Motor neuron (in vitro differentiated cells): ENCODE measurements at regions not wholly inside any gene's neighbourhood (a gene's known extent, or its start where the extent isn't known, plus 50 kb on each side); places are given as distances from the start of the nearest gene placed in this dataset.
"Not testable (repeated sequence)": the region's sequence is repeated elsewhere in the genome, so short reads cannot be mapped to it uniquely, and the experiment has no call there.

Experiments
- ATAC-seq, 8 experiments: fragments of 200-7000 bp; cut with Tn5 transposase; replicated peaks in 6 of 8; 2 replicates each; pipeline ENCODE4 v1.8.0; 2021; ENCODE audit warnings: mild to moderate bottlenecking in 8 of 8, moderate library complexity in 8 of 8
- H3K27ac ChIP-seq, 2 donors: fragments of 250-450 bp; sonication (Bioruptor Pico); 2 replicates each; pipeline ENCODE4 v1.9.0; 2021; ENCODE audit warnings: antibody characterized with exemption in 2 of 2, mild to moderate bottlenecking in 2 of 2, moderate library complexity in 1 of 2
- H3K4me1 ChIP-seq, 2 donors: fragments of 250-450 bp; sonication (Bioruptor Pico); replicated peaks in 1 of 2; 2 replicates each; pipeline ENCODE4 v1.6.1; 2021; ENCODE audit warnings: antibody characterized with exemption in 2 of 2, mild to moderate bottlenecking in 2 of 2, moderate library complexity in 1 of 2
- H3K4me3 ChIP-seq, 5 donors: fragments of 250-450 bp; sonication (Bioruptor Pico); 2 replicates each; pipeline ENCODE4 v1.9.0; 2021; ENCODE audit warnings: antibody characterized with exemption in 5 of 5, mild to moderate bottlenecking in 5 of 5, moderate library complexity in 4 of 5
- WGBS, 10 experiments: fragments of 450-650 bp; shearing (Covaris generic); methylation state at CpG; one replicate each; pipeline ENCODE4 v1.0.0; 2022; 5-methylcytosine and 5-hydroxymethylcytosine counted together
- in situ Hi-C, 9 experiments: fragments of 400-800 bp; cut with MboI; loops; one replicate each; pipeline ENCODE4 v1.15.0; 2021; ENCODE audit warnings: low sequenced_read_pairs in 9 of 9, low pct_unique_long_range_greater_than_20kb in 2 of 9; ENCODE audit not compliant: unreplicated experiment in 9 of 9

GRCh38 chr11:72525466-72525865, 91.1 kb upstream of the CLPB start:
- Histone ChIP-seq H3K4me1 (no peaks in the 10 kb centered on the region), H3K4me3 (no peak overlapping the region), H3K27ac (no peak overlapping the region)
- ATAC-seq = peak in 3 of 8 experiments; percentile 61 to 82 (median 79)
- 14 to 100% (median 60%) methylated on average over 1 to 3 of the region's 3 CpGs; no CpG with 5 or more reads in 5 of the 10 experiments for WGBS, 10 experiments
- in situ Hi-C loops = no loop called here

DNA sequence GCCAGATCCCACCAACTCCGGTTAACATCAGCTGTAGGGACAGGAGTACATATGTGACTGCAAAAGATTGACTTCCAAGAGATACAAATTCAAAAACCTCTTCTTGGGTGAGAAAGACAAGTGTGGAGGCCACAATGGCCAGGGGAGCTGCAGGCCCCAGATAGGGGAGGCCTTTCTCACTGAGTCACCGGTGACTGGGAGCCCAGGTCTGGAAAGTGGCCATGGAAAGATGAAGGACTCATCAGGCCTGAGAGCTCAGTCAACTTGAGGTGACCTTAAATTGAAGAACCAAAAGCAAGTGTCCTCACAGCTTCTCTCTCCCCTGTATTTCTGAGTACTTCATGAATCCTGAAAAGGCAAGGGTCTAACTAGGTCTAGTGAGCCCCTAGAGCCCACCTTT, 90.4 kb upstream of the CLPB start:
- no peak overlapping the region for H3K27ac ChIP-seq
- ATAC-seq = no peak
- in situ Hi-C loops = no loop called here
- 60 to 100% (median 92%) methylated on average over 1 to 2 of the region's 2 CpGs; no CpG with 5 or more reads in 4 of the 10 experiments for WGBS, 10 experiments
- no peaks in the 10 kb centered on the region for H3K4me1 ChIP-seq
- H3K4me3 ChIP-seq = no peak overlapping the region

DNA sequence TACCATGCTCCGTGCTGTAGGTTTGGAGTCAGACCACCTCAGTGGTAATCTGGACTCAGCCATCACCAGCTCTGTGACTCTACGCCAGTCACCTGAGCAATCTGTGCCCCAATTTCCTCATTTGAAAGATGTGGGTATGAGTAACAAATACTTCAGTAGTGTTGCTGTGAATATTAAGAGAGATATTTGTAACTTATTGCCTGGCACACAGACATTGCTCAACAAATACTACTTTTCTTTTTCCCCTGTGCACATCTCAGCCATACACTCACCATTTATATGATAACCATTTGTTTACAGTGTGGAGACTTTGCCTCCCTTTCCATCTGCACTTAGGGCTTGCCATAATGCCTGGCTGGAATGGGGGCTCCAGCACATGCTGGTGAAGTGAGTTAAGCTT, 89.7 kb upstream of the CLPB start:
- no peak overlapping the region for H3K27ac ChIP-seq
- in situ Hi-C loops = no loop called here
- no peak overlapping the region for H3K4me3 ChIP-seq
- 80 to 100% (median 100%) methylated on average over 1 of the region's 2 CpGs; no CpG with 5 or more reads in 4 of the 10 experiments for WGBS, 10 experiments
- no peaks in the 10 kb centered on the region for H3K4me1 ChIP-seq
- ATAC-seq = no peak

GRCh38 chr11:72522186-72522585, 87.9 kb upstream of the CLPB start:
- Histone ChIP-seq H3K27ac (no peak overlapping the region), H3K4me3 (no peak overlapping the region), H3K4me1 (no peaks in the 10 kb centered on the region)
- 36 to 100% (median 66%) methylated on average over 1 to 4 of the region's 6 CpGs; no CpG with 5 or more reads in 2 of the 10 experiments for WGBS, 10 experiments
- in situ Hi-C loops = no loop called here
- ATAC-seq = no peak

GRCh38 chr11:72521664-72522063, 87.3 kb upstream of the CLPB start:
- Histone ChIP-seq H3K4me3 (no peak overlapping the region), H3K27ac (no peak overlapping the region), H3K4me1 (no peaks in the 10 kb centered on the region)
- in situ Hi-C loops = no loop called here
- 67 to 100% (median 88%) methylated on average over 1 of the region's 1 CpG; no CpG with 5 or more reads in 4 of the 10 experiments for WGBS, 10 experiments
- no peak for ATAC-seq

DNA sequence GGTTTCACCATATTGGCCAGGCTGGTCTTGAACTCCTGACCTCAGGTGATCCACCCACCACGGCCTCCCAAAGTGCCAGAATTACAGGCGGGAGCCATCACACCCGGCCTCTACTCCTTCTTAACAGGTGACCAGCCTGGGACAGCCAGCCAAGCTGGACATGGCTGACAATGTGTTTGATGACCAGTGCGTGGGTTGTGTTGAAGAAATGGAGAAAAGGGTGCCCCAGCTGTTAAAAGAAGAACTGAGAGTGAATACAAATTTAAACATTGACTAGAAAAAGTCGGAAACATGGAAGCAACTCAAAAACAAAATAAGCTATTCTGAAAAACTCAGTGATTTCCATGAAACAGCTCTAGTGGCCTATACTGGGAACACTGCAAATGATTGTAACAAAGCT, 86.5 kb upstream of the CLPB start:
- Histone ChIP-seq H3K4me3 (no peak overlapping the region), H3K27ac (no peak overlapping the region), H3K4me1 (no peaks in the 10 kb centered on the region)
- WGBS, 10 experiments = 60 to 100% (median 87%) methylated on average over 1 to 5 of the region's 5 CpGs
- in situ Hi-C loops = no loop called here
- no peak for ATAC-seq

DNA sequence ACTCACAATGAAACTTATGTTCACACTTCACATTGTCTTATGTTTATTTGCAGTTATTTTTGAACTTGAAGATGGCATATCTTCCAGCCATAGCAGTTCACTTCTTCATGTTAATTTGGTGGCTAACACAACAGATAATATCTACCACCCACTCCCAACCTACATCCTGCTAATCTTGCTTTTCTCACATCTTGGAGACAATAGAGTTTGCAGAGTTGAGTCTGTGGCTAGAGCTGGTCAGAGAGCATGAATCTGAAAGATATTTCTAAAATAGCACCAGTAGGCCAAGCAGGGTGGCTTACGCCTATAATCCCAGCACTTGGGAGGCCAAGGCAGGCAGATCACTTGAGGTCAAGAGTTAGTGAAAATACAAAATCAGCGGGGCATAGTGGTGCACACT, 85.6 kb upstream of the CLPB start:
- H3K4me1 ChIP-seq, H3K4me3 ChIP-seq, H3K27ac ChIP-seq, ATAC-seq, in situ Hi-C loops: not testable (repeated sequence)
- WGBS, 10 experiments = 67 to 100% (median 80%) methylated on average over 1 to 2 of the region's 2 CpGs; no CpG with 5 or more reads in 5 of the 10 experiments

- WGBS, 10 experiments = 4 to 85% (median 49%) methylated on average over 1 to 8 of the region's 8 CpGs
- Histone ChIP-seq H3K27ac (no peak overlapping the region), H3K4me3 (no peak overlapping the region), H3K4me1 (no peaks in the 10 kb centered on the region)
- in situ Hi-C loops = no loop called here
- ATAC-seq = peak in 3 of 8 experiments; percentile 70 to 90 (median 86)
These were observed 85.0 kb upstream of the CLPB start for GRCh38 chr11:72519220-72519881.

- no peak for ATAC-seq
- Histone ChIP-seq H3K4me1 (no peaks in the 10 kb centered on the region), H3K27ac (no peak overlapping the region), H3K4me3 (no peak overlapping the region)
- 38 to 100% (median 69%) methylated on average over 2 to 3 of the region's 3 CpGs; no CpG with 5 or more reads in 1 of the 10 experiments for WGBS, 10 experiments
- in situ Hi-C loops = no loop called here
These were observed 80.0 kb upstream of the CLPB start for GRCh38 chr11:72514331-72514730.

DNA sequence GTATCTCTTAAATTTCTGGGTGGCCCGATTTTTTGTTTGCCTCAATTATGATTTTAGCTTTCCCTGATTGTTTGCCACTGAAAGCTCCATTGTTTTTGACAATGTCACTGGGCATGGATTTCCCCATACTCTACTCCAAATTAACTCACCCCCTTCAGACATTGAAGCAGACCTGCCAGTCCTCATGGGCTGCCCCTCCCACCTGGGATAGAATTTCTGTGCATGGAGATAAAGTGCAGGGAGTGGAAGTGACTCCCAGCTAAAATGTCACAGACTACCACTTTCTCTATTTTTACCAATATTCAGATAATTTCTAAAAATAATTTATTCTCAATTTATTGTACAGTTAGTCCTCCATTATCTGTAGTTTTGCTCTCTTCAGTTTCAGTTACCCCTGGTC, 79.1 kb upstream of the CLPB start:
- in situ Hi-C loops = no loop called here
- no peaks in the 10 kb centered on the region for H3K4me1 ChIP-seq
- ATAC-seq = no peak
- WGBS, 10 experiments = 60 to 100% (median 93%) methylated on average over 1 of the region's 1 CpG; no CpG with 5 or more reads in 4 of the 10 experiments
- no peak overlapping the region for H3K27ac ChIP-seq
- H3K4me3 ChIP-seq = no peak overlapping the region

DNA sequence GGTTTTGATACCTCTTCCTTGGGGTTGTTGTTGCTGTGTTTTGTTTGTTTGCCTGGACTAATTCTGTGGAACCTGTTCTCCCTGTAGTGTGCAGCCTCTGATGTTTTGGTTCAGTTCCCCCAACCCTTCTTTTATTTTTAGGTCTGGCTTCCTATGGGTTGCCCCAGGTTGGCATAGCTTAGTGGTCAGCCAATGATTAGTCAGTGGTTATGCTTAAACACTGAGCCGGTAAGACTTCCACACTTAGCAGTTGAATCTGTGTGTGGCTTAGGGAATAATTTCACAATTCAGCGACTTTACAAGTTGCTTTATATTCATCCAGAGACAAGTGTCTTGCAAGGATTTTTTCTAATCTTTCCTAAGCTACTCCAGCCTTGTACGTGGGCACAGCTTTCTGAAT, 78.6 kb upstream of the CLPB start:
- no peak for ATAC-seq
- Histone ChIP-seq H3K4me1 (no peaks in the 10 kb centered on the region), H3K27ac (no peak overlapping the region), H3K4me3 (no peak overlapping the region)
- 40 to 100% (median 70%) methylated on average over 1 to 3 of the region's 3 CpGs; no CpG with 5 or more reads in 1 of the 10 experiments for WGBS, 10 experiments
- in situ Hi-C loops = no loop called here

GRCh38 chr11:72511393-72512047, 77.2 kb upstream of the CLPB start:
- H3K4me3 ChIP-seq = no peak overlapping the region
- in situ Hi-C loops = no loop called here

DNA sequence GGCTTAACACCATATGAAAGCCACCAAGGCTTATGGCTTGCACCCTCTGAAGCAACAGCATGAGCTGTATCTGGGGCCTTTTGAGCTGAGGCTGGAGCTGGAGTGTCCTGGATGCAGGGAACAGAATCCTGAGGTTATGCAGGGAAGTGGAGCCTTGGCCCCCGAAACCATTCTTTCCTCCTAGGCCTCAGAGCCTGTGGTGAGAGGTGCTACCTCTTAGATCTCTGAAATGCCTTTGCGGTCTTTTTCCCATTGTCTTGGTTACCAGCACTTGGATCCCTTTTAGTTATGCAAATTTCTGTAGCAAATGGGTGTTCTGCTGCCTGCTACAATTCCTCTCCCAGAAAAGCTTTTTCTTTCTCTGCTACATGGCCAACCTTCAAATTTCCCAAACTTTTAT, 72.7 kb upstream of the CLPB start:
- in situ Hi-C loops = no loop called here
- ATAC-seq = no peak
- Histone ChIP-seq H3K4me1 (no peaks in the 10 kb centered on the region), H3K4me3 (no peak overlapping the region), H3K27ac (no peak overlapping the region)
- WGBS, 10 experiments = 81 to 100% (median 92%) methylated on average over 1 to 2 of the region's 2 CpGs; no CpG with 5 or more reads in 4 of the 10 experiments

More at GRCh38 chr11:72511393-72512047, 77.2 kb upstream of the CLPB start:
- Histone ChIP-seq H3K4me1 (no peaks in the 10 kb centered on the region), H3K27ac (no peak overlapping the region)
- no peak for ATAC-seq

DNA sequence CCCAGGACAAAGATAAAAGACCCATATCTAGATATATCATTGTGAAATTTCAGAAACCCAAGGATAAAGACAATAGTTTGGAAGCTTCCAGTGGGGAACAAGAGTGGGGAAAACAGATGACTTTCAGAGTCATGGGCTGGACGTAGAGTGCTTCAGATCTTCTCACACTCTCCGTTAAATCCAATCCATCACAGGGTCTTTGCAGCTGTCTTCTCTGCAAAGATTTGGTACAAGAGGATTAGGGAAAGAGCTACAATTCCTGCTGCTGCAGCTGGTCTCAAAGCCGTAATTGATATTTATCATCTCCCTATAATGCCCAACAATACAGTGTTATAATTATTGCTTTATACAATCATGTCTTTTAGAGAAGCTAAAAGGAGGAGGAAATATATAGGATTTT, 63.4 kb upstream of the CLPB start:
- H3K4me1 ChIP-seq = no peaks in the 10 kb centered on the region
- no peak for ATAC-seq
- H3K4me3 ChIP-seq = no peak overlapping the region
- WGBS, 10 experiments = 11 to 76% (median 31%) methylated on average over 1 to 3 of the region's 3 CpGs; no CpG with 5 or more reads in 1 of the 10 experiments
- in situ Hi-C loops = loop anchor here in 1 of 9 experiments (25.0 kb wide), 1 partner anchor 190 kb away; no protein-coding TSS in a partner anchor
- no peak overlapping the region for H3K27ac ChIP-seq
